ENCODE measurements at regions not wholly inside any gene's neighbourhood (a gene's known extent, or its start where the extent isn't known, plus 50 kb on each side); places are given as distances from the start of the nearest gene placed in this dataset.

DNA sequence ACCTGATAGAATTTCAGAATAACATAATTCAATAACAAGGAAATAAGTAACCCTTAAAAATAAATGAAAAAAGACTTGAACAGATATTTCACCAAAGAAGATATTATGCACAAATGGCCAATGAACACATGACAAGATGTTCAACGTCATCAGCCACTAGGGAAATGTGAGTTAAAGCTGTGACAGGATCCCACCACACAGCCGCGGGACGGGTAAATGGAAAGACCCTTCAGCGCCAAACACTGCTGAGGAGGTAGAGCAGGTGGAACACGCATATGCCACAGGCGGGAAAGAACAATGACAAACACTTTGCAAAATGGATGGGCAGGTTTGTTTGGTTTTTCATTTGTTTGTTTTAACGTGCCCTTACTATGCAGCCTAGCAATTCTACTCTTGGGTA is 86.1 kb upstream of the RNF32 start:
- TF ChIP-seq, protein P1, sequence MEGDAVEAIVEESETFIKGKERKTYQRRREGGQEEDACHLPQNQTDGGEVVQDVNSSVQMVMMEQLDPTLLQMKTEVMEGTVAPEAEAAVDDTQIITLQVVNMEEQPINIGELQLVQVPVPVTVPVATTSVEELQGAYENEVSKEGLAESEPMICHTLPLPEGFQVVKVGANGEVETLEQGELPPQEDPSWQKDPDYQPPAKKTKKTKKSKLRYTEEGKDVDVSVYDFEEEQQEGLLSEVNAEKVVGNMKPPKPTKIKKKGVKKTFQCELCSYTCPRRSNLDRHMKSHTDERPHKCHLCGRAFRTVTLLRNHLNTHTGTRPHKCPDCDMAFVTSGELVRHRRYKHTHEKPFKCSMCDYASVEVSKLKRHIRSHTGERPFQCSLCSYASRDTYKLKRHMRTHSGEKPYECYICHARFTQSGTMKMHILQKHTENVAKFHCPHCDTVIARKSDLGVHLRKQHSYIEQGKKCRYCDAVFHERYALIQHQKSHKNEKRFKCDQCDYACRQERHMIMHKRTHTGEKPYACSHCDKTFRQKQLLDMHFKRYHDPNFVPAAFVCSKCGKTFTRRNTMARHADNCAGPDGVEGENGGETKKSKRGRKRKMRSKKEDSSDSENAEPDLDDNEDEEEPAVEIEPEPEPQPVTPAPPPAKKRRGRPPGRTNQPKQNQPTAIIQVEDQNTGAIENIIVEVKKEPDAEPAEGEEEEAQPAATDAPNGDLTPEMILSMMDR (IDR thresholded peaks at IDR 0.05; ENCODE audit: low read depth, low read length) = no peak
- in situ Hi-C loops (cut with HindIII; ENCODE audit: low sequenced_read_pairs) = no loop called here
- no peak for DNase-seq (ENCODE audit: low read depth, low spot score)
- H3K4me3 ChIP-seq (ENCODE audit: low read depth, low read length) = no peak overlapping the region

DNA sequence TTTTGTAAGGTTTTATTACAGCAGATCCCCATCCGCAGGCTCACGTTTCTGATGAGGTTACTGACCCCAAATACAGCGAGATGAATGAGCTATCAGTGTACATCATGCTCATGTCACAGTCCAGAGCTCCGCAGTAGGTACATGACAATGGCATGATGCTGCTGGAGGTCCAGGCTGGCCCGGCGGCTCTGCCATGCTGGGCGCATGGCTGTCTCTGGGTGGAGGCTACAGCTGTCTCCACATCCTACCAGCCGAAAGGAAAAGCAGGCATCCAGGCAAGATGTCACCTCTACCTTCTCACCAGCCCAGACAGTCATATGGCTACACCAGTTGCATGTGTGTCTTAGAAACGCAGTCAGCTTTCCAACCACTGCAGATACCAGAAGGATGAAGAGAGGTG is 90.9 kb upstream of the RNF32 start:
- in situ Hi-C loops (cut with HindIII; ENCODE audit: low sequenced_read_pairs) = no loop called here
- TF ChIP-seq, protein P1 (IDR thresholded peaks at IDR 0.05; ENCODE audit: low read depth, low read length) = no peak

DNA sequence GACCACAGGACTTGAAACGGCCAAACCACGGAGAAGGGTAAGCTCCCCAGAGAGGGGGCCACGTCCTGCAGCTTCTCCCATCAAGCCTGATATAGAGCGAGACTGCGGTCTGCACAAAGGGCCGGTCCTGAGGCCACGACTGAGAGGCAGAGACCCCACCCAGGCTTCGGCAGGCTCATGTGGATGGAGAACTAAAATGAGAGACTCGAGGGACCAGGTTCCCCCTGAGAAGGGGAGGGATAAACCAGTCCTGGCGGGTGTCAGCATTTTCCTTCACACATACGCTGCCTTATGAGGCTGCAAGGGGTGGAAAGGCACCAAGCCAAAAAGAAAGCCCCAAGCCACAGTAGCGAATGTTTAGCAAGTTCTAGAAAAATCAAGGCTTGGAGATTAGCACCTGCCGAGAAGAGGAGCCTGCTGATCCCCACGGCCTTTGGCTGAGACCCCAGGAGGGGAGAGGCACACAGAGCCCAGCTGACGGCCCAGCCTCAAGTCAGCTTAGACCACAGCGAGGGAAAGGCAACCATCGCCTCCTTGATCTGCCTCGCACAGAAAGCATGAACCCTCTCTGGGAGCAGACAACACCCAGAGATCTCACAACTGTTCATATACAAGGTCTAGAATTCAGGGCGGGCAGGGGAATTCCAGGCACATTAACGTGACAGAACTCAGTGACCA is 92.6 kb upstream of the RNF32 start:
- TF ChIP-seq, protein P1 (IDR thresholded peaks at IDR 0.05; ENCODE audit: low read depth, low read length) = no peak
- in situ Hi-C loops (cut with HindIII; ENCODE audit: low sequenced_read_pairs) = no loop called here
- H3K4me3 ChIP-seq (ENCODE audit: low read depth, low read length) = no peak overlapping the region
- no peak for DNase-seq (ENCODE audit: low read depth, low spot score)

More for the DNA sequence above, 90.9 kb upstream of the RNF32 start:
- H3K4me3 ChIP-seq (ENCODE audit: low read depth, low read length) = no peak overlapping the region
- DNase-seq (ENCODE audit: low read depth, low spot score) = no peak

DNA sequence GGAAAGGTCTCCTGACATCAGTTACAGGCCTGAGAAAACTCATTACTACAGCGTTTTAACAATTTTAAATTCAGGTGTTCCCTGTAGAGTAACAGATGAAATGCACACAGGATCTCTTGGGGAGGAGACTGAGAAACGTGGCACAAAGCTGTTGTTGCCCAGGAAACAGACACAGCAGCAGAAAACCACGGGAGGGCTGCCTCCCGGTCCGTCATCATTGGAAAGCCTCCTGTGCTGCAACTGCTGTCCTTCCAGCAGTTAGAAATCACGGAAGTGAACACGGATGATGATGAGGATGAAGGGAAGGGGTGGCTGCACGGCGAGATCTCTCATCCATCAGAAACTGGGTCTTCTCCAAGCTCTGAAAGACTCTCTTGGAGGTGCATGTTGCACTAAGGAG is 94.6 kb upstream of the RNF32 start:
- in situ Hi-C loops (cut with HindIII; ENCODE audit: low sequenced_read_pairs) = no loop called here
- no peak overlapping the region for H3K4me3 ChIP-seq (ENCODE audit: low read depth, low read length)
- peak; percentile 1 for DNase-seq (ENCODE audit: low read depth, low spot score)
- TF ChIP-seq, protein P1 (IDR thresholded peaks at IDR 0.05; ENCODE audit: low read depth, low read length) = no peak

DNA sequence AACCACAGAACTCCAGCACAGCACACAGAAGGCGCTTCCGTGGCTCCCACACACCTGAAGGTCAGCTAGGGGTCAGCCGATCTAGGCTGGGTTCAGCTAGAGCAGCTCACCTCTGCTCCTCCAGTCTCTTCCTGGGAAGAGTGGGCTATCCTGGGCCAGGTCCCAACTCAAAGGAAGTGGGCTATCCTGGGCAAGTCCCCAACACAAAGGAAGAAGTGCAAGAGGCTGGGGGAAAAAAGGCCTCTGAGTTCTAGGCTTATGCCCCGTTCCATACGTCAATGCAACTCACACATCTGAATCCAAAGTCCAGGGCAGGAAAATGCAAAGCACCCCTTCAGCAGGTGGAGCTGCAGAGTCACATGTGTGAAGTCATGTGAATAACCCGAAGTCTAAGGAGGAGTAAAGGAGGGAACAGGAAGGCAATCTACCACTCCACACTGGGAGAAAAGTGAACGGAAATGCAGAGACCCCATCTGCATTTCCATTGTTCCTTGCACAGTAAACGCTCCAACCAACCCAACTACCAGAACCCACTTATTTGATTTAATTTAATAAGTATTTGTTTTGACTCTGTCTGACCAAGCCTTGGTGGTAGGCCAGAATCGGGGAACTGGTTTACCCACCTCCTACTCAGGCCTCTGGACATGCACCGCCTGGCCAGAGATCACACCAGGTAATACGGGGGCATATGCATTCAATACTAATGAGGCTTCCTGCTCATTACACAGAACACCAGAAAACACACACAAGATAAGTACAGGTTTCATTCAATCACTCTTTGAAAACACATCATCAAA is 95.5 kb upstream of the RNF32 start:
- DNase-seq (ENCODE audit: low read depth, low spot score) = no peak
- TF ChIP-seq, protein P1 (IDR thresholded peaks at IDR 0.05; ENCODE audit: low read depth, low read length) = no peak
- in situ Hi-C loops (cut with HindIII; ENCODE audit: low sequenced_read_pairs) = no loop called here
- H3K4me3 ChIP-seq (ENCODE audit: low read depth, low read length) = no peak overlapping the region

DNA sequence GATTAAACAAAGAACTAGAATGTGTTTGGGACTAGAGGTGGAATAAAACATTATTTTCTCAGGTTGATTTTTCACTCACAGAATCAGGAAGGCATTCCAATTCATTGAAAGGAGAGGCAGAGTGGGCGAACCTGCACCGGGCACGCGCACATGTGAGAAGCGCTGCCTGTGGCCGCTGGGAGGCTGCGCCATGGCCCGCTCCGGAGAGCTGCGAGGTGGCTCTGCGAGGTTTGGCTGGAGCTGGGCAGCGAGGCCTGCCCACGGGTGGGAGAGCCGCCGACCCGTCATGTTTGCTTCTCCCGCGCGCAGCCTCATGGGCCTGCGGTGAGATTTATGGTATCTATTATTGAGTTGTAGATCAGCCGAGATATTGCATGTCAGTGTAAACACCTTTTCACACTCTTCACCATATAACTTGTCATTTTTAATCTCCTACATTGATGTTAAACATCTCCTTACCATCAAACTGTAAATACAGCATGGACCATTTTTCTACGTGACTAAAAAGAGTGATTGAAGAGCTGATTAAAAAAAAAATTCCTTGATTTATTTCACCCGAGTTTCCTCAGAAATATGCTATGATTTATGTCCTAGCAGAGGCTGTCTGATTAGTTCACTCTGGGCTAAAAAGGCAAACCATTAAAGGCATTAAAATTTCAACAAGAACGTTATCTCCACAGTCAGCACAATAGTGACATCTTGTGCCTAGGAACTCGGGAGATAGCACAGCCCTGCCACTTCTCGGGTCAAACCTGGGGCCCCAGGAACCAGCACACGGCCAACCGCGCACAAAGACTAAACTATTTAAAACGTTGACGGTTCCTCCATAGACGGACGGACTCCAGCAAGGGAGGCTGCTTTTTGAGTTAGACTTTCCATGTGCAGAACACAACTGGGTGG is 96.6 kb upstream of the RNF32 start:
- no peak overlapping the region for H3K4me3 ChIP-seq (ENCODE audit: low read depth, low read length)
- DNase-seq (ENCODE audit: low read depth, low spot score) = no peak
- TF ChIP-seq, protein P1 (IDR thresholded peaks at IDR 0.05; ENCODE audit: low read depth, low read length) = no peak
- in situ Hi-C loops (cut with HindIII; ENCODE audit: low sequenced_read_pairs) = no loop called here
